Amygdala (tissue), 56 donors: ENCODE measurements at regions not wholly inside any gene's neighbourhood (a gene's known extent, or its start where the extent isn't known, plus 50 kb on each side); places are given as distances from the start of the nearest gene placed in this dataset.

Experiments used
- DNase-seq, 56 donors: peaks; one replicate each; lab custom pipeline; 2025; lab: John Stamatoyannopoulos, UW

GRCh38 chr14:100454437-100454836 is 131.3 kb downstream of the SLC25A47 start:
- no peak for DNase-seq

GRCh38 chr14:100463937-100464336 is 123.3 kb downstream of the BEGAIN start:
- no peak for DNase-seq

- no peak for DNase-seq
Measured at GRCh38 chr14:100466111-100466856, 120.9 kb downstream of the BEGAIN start.

GRCh38 chr14:100467046-100467750 is 120.0 kb downstream of the BEGAIN start:
- DNase-seq: no peak

GRCh38 chr14:100467939-100468338 is 119.3 kb downstream of the BEGAIN start:
- DNase-seq: no peak

GRCh38 chr14:100468557-100468956 is 118.7 kb downstream of the BEGAIN start:
- no peak for DNase-seq

GRCh38 chr14:100469632-100470522 is 117.3 kb downstream of the BEGAIN start:
- DNase-seq: no peak

- DNase-seq: no peak
Measured at GRCh38 chr14:100470523-100470897, 116.7 kb downstream of the BEGAIN start.

- no peak for DNase-seq
Measured at GRCh38 chr14:100471441-100472093, 115.7 kb downstream of the BEGAIN start.

- no peak for DNase-seq
Measured at GRCh38 chr14:100472094-100472455, 115.1 kb downstream of the BEGAIN start.

- no peak for DNase-seq
Measured at GRCh38 chr14:100472491-100472890, 114.7 kb downstream of the BEGAIN start.

GRCh38 chr14:100473249-100473648 is 114.0 kb downstream of the BEGAIN start:
- DNase-seq: no peak

GRCh38 chr14:100474196-100474595 is 113.0 kb downstream of the BEGAIN start:
- no peak for DNase-seq

GRCh38 chr14:100475268-100475667 is 111.9 kb downstream of the BEGAIN start:
- DNase-seq: no peak

- DNase-seq: no peak
Measured at GRCh38 chr14:100476012-100476822, 111.0 kb downstream of the BEGAIN start.

- DNase-seq: no peak
Measured at GRCh38 chr14:100484531-100485267, 102.5 kb downstream of the BEGAIN start.

- DNase-seq: peak in 10 of 56 donors; percentile 8 to 49 (median 21)
Measured at GRCh38 chr14:100486025-100486828, 101.0 kb downstream of the BEGAIN start.
